ENCODE measurements at regions not wholly inside any gene's neighbourhood (a gene's known extent, or its start where the extent isn't known, plus 50 kb on each side); places are given as distances from the start of the nearest gene placed in this dataset.

DNA sequence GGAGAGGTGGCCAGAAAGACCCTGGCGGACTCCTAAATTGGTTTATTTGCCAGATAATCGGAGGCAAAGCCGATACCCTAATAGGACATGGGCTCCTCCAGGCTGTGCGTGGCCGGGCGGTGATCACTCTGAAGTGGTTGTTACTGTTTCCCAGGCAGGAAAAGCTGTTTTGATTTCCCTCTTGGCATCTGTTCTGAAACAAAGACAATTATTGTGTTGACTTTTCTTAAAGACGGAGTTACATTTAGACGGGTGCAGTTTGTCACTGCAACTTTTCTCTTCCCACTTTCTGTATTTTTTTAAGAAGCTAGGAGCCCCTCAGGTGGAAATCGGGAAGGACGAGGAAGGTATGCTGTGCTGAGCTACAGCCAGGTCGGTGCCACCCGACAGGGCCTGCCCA is 1288.4 kb downstream of the BRD1 start:
- TF ChIP-seq, protein P1, sequence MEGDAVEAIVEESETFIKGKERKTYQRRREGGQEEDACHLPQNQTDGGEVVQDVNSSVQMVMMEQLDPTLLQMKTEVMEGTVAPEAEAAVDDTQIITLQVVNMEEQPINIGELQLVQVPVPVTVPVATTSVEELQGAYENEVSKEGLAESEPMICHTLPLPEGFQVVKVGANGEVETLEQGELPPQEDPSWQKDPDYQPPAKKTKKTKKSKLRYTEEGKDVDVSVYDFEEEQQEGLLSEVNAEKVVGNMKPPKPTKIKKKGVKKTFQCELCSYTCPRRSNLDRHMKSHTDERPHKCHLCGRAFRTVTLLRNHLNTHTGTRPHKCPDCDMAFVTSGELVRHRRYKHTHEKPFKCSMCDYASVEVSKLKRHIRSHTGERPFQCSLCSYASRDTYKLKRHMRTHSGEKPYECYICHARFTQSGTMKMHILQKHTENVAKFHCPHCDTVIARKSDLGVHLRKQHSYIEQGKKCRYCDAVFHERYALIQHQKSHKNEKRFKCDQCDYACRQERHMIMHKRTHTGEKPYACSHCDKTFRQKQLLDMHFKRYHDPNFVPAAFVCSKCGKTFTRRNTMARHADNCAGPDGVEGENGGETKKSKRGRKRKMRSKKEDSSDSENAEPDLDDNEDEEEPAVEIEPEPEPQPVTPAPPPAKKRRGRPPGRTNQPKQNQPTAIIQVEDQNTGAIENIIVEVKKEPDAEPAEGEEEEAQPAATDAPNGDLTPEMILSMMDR (IDR thresholded peaks at IDR 0.05), result no peak
- TF ChIP-seq POLR2A (IDR thresholded peaks at IDR 0.05), result no peak

Data from tibial nerve (tissue), 3 donors.